ENCODE measurements at regions not wholly inside any gene's neighbourhood (a gene's known extent, or its start where the extent isn't known, plus 50 kb on each side); places are given as distances from the start of the nearest gene placed in this dataset.

DNA sequence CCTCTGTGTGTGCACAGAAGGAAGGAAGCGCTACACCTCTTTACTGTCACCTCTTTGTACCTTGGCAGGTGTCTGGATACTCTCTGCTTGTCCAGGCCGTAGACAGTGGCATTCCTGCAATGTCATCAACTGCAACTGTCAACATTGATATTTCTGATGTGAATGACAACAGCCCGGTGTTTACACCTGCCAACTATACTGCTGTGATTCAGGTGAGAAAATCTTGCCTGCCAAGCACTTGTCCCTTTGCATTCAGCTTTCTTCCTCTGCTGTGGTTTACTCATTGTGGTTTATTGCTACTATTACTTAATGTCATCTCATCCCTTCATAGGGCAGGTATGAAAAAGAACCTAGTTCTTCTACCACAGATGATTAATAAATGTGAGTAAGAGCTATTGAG is 131.9 kb upstream of the MTNR1B start:
- POLR2A ChIA-PET: no interaction called here
- H3K4me1 Mint-ChIP-seq: no peaks in the 10 kb centered on the region
- no peaks in the 10 kb centered on the region for H3K36me3 Mint-ChIP-seq (ENCODE audit: low read depth)

DNA sequence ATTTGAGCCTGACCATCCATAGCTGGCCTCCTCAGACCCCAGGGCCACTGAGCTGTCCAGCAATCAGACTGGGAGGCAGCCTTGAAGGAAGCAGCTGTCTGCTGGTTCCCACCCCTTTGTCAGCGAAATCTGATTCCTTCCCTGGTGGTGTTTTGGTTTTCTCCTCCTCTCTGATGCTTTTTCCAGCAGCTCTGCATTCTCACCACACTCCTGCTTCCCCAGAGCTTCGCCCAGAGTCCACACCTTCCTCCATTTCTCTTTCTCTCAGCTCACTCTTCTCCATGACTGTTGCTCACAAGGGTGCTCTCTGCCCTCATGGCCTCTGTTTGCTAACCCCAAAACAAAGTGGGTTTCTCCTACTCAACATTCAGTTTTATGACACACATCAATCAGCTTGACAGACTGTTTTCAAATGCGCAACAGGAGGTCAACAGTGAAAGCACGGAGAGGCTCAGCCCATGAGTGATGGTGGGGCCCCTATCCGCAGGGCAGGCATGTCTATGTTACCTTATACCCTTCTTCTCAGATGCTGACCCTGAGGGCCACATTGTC is 130.6 kb upstream of the MTNR1B start:
- ChIA-PET POLR2A (no interaction called here), CTCF (no interaction called here)
- Mint-ChIP-seq H3K27ac (no peak overlapping the region), H3K4me1 (no peaks in the 10 kb centered on the region), H3K36me3 (ENCODE audit: low read depth) (no peaks in the 10 kb centered on the region), H3K27me3 (no peaks in the 10 kb centered on the region), H3K4me3 (no peak overlapping the region), H3K9me3 (no peaks in the 10 kb centered on the region)
- TF ChIP-seq, protein P1, sequence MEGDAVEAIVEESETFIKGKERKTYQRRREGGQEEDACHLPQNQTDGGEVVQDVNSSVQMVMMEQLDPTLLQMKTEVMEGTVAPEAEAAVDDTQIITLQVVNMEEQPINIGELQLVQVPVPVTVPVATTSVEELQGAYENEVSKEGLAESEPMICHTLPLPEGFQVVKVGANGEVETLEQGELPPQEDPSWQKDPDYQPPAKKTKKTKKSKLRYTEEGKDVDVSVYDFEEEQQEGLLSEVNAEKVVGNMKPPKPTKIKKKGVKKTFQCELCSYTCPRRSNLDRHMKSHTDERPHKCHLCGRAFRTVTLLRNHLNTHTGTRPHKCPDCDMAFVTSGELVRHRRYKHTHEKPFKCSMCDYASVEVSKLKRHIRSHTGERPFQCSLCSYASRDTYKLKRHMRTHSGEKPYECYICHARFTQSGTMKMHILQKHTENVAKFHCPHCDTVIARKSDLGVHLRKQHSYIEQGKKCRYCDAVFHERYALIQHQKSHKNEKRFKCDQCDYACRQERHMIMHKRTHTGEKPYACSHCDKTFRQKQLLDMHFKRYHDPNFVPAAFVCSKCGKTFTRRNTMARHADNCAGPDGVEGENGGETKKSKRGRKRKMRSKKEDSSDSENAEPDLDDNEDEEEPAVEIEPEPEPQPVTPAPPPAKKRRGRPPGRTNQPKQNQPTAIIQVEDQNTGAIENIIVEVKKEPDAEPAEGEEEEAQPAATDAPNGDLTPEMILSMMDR (IDR thresholded peaks at IDR 0.05): no peak
- DNase-seq: no peak
- intact Hi-C loops (cut with micrococcal nuclease): no loop called here
- ATAC-seq (ENCODE audit: low read depth): no peak

More for the DNA sequence above, 131.9 kb upstream of the MTNR1B start:
- H3K27ac Mint-ChIP-seq: no peak overlapping the region
- no peaks in the 10 kb centered on the region for H3K9me3 Mint-ChIP-seq
- TF ChIP-seq, protein P1 (IDR thresholded peaks at IDR 0.05): no peak
- intact Hi-C loops (cut with micrococcal nuclease): no loop called here
- no peaks in the 10 kb centered on the region for H3K27me3 Mint-ChIP-seq
- H3K4me3 Mint-ChIP-seq: no peak overlapping the region
- DNase-seq: no peak
- no peak for ATAC-seq (ENCODE audit: low read depth)
- CTCF ChIA-PET: no interaction called here

DNA sequence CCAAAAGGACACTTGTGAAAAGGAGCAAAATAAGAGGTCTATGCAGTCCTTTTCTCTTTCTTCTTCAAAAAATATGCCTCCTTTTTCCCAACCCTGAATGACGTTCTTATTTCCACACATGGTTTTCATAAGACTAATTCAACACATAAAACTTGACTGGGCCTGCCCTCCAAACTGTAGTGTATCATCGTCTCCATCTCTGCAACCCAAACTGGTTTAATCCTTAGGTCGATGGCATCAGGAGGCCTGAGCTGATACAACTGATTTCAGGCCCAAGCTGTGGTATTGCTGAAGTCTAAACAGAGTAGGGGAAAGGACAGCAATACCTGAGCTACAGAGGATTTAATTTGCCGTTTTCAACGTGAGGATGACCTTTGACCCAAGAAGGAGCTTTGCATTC is 130.0 kb upstream of the MTNR1B start:
- H3K27ac Mint-ChIP-seq: no peak overlapping the region
- no peaks in the 10 kb centered on the region for H3K36me3 Mint-ChIP-seq (ENCODE audit: low read depth)
- no peak for ATAC-seq (ENCODE audit: low read depth)
- no peaks in the 10 kb centered on the region for H3K27me3 Mint-ChIP-seq
- TF ChIP-seq, protein P1 (IDR thresholded peaks at IDR 0.05): no peak
- CTCF ChIA-PET: no interaction called here
- POLR2A ChIA-PET: no interaction called here
- H3K9me3 Mint-ChIP-seq: no peaks in the 10 kb centered on the region
- intact Hi-C loops (cut with micrococcal nuclease): no loop called here
- H3K4me1 Mint-ChIP-seq: no peaks in the 10 kb centered on the region
- H3K4me3 Mint-ChIP-seq: no peak overlapping the region
- no peak for DNase-seq

DNA sequence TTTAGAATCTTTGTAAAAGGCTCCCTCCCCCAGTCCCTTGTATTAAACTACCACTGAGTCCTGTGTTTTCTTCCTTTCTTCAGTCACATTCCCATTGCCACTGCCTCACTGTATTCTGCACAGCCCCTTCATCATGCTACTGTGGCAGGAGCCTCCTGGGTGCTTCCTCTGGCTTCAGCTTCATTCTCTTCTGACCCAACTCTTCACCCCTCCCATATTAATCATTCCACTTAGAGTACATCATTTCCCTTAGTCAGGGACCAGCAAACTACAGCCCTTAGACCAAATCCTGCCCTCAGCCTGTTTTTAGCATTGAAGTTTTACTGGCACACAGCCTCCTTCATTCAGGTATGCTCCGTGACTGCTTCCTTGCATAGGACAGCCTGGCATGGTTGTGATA is 127.7 kb upstream of the MTNR1B start:
- H3K4me3 Mint-ChIP-seq: no peak overlapping the region
- CTCF ChIA-PET: no interaction called here

DNA sequence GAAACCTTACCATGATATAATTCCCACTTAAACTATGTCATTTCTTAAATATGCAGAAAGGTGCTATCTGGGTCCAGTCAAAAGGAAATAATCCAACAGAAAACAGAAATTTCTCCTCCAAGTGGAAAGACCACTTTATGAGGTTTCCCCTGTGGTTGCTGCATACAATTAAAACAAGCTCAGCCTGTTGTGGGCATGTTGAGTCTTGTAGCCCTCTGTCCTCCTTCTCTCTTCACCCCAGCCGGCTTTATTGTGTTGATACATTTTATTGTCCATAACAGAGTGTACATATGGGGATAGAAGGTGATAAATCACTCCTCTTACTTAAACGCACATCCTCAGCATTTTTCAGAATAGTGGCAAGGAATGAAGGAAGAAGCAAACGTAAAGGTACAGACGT is 126.0 kb upstream of the MTNR1B start:
- TF ChIP-seq, protein P1 (IDR thresholded peaks at IDR 0.05): no peak
- intact Hi-C loops (cut with micrococcal nuclease): no loop called here
- CTCF ChIA-PET: no interaction called here
- Mint-ChIP-seq H3K36me3 (ENCODE audit: low read depth) (no peaks in the 10 kb centered on the region), H3K4me1 (no peaks in the 10 kb centered on the region), H3K9me3 (no peaks in the 10 kb centered on the region), H3K27ac (no peak overlapping the region), H3K27me3 (no peaks in the 10 kb centered on the region), H3K4me3 (no peak overlapping the region)
- no peak for DNase-seq
- ATAC-seq (ENCODE audit: low read depth): no peak
- POLR2A ChIA-PET: no interaction called here

More for the DNA sequence above, 127.7 kb upstream of the MTNR1B start:
- no peak for ATAC-seq (ENCODE audit: low read depth)
- POLR2A ChIA-PET: no interaction called here
- DNase-seq: no peak
- TF ChIP-seq, protein P1 (IDR thresholded peaks at IDR 0.05): no peak
- Mint-ChIP-seq H3K27ac (no peak overlapping the region), H3K27me3 (no peaks in the 10 kb centered on the region), H3K9me3 (no peaks in the 10 kb centered on the region), H3K4me1 (no peaks in the 10 kb centered on the region), H3K36me3 (ENCODE audit: low read depth) (no peaks in the 10 kb centered on the region)
- intact Hi-C loops (cut with micrococcal nuclease): no loop called here

All from activated B cell treated with CpG ODN at 0.5 μM for 24 hours (primary cell).